Activated naive CD8-positive, alpha-beta T cell treated with anti-CD3 and anti-CD28 coated beads, Interleukin-2, amount 10 ng/mL, durations not matched to agents 7 days and 5 days (primary cell): ENCODE measurements at regions not wholly inside any gene's neighbourhood (a gene's known extent, or its start where the extent isn't known, plus 50 kb on each side); places are given as distances from the start of the nearest gene placed in this dataset.

ENCODE experiments used
- ATAC-seq: fragments of 150-1000 bp; cut with Tn5 transposase; one replicate; pipeline ENCODE4 v1.10.0; 2021; ENCODE audit warnings: low read depth, moderate library complexity
- POLR2A ChIA-PET: fragments of 350-600 bp; sonication (Branson Sonifier 250); formaldehyde crosslinking; loops from one replicate; lab custom pipeline; 2021; ENCODE audit warnings: antibody characterized with exemption; lab: Charles Lee
- DNase-seq: peaks from one replicate; pipeline ENCODE4 v3.0.0; 2021
- H3K27ac Mint-ChIP-seq: one replicate; pipeline ENCODE4 v1.8.0; 2022; ENCODE audit warnings: mild to moderate bottlenecking, mixed read lengths
- H3K27me3 Mint-ChIP-seq: one replicate; pipeline ENCODE4 v1.8.0; 2022; ENCODE audit warnings: mild to moderate bottlenecking, moderate library complexity, mixed read lengths
- H3K36me3 Mint-ChIP-seq: one replicate; pipeline ENCODE4 v1.8.0; 2021; ENCODE audit warnings: mild to moderate bottlenecking, mixed read lengths
- H3K4me1 Mint-ChIP-seq: one replicate; pipeline ENCODE4 v1.8.0; 2021; ENCODE audit warnings: mixed read lengths
- H3K4me3 Mint-ChIP-seq: one replicate; pipeline ENCODE4 v1.8.0; 2022; ENCODE audit warnings: mild to moderate bottlenecking, moderate library complexity, mixed read lengths
- H3K9me3 Mint-ChIP-seq: one replicate; pipeline ENCODE4 v1.8.0; 2021; ENCODE audit warnings: mixed read lengths

DNA sequence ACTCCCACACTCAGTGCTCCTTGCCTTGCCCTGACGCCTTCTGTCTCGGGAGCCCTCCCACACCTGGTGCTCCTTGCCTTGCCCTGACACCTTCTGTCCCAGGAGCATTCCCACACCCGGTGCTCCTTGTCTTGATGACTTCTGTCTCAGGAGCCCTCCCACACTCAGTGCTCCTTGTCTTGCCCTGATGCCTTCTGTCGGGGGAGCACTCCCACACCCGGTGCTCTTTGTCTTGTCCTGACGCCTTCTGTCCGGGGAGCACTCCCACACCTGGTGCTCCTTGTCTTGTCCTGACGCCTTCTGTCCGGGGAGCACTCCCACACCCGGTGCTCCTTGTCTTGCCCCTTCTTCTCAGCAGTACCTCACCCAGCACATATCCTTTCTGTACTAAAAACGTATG lies 207.2 kb upstream of the ADARB2 start:
- Mint-ChIP-seq H3K27ac (no peak overlapping the region), H3K4me1 (peaks cover 12% of the 10 kb centered on the region), H3K36me3 (no peaks in the 10 kb centered on the region), H3K27me3 (no peaks in the 10 kb centered on the region), H3K9me3 (no peaks in the 10 kb centered on the region), H3K4me3 (no peak overlapping the region)
- no peak for ATAC-seq
- POLR2A ChIA-PET: no interaction called here
- no peak for DNase-seq

- Mint-ChIP-seq H3K27ac (peak overlapping the region; percentile 24), H3K4me1 (peaks cover 18% of the 10 kb centered on the region), H3K9me3 (no peaks in the 10 kb centered on the region), H3K27me3 (no peaks in the 10 kb centered on the region), H3K36me3 (no peaks in the 10 kb centered on the region), H3K4me3 (no peak overlapping the region)
- POLR2A ChIA-PET: no interaction called here
- DNase-seq (no peak), ATAC-seq (no peak)
Observed at GRCh38 chr10:1942478-1942877, 205.2 kb upstream of the ADARB2 start.

GRCh38 chr10:1939016-1939415 lies 201.7 kb upstream of the ADARB2 start:
- no peak for DNase-seq
- H3K27ac Mint-ChIP-seq: peak overlapping the region; percentile 96

GRCh38 chr10:1938317-1938716 lies 201.0 kb upstream of the ADARB2 start:
- DNase-seq (no peak), ATAC-seq (peak; percentile 69)
- H3K4me1 Mint-ChIP-seq: peaks cover 17% of the 10 kb centered on the region
- H3K27ac Mint-ChIP-seq: peak overlapping the region; percentile 96
- H3K9me3 Mint-ChIP-seq: no peaks in the 10 kb centered on the region
- H3K27me3 Mint-ChIP-seq: no peaks in the 10 kb centered on the region
- peak overlapping the region; percentile 56 for H3K4me3 Mint-ChIP-seq
- no peaks in the 10 kb centered on the region for H3K36me3 Mint-ChIP-seq
- POLR2A ChIA-PET: no interaction called here

More at GRCh38 chr10:1939016-1939415, 201.7 kb upstream of the ADARB2 start:
- peak overlapping the region; percentile 76 for H3K4me3 Mint-ChIP-seq
- H3K36me3 Mint-ChIP-seq: no peaks in the 10 kb centered on the region
- POLR2A ChIA-PET: no interaction called here
- no peaks in the 10 kb centered on the region for H3K27me3 Mint-ChIP-seq
- no peaks in the 10 kb centered on the region for H3K9me3 Mint-ChIP-seq
- ATAC-seq: peak; percentile 36
- H3K4me1 Mint-ChIP-seq: peaks cover 18% of the 10 kb centered on the region

DNA sequence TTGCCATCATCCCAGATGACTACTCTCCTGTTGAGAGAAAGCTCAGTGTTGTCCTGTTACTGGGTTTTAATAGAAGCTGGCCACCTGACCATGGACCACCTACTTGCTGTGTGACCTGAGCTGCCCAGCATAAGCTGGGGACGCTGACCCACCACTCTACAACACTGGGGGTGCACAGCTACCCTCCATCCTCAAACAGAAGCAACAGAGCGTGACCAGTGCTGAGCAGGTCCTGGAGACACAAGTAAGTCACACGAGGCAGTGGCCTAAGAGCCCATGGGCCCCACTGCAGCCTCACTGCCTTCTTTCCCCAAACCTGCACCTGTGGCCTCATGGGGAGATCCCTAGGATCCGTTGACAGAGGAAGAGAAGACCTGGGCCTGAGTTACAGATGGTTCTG lies 198.6 kb upstream of the ADARB2 start:
- Mint-ChIP-seq H3K27me3 (no peaks in the 10 kb centered on the region), H3K36me3 (no peaks in the 10 kb centered on the region), H3K4me3 (no peak overlapping the region), H3K27ac (no peak overlapping the region), H3K9me3 (no peaks in the 10 kb centered on the region), H3K4me1 (peaks cover 18% of the 10 kb centered on the region)
- no peak for ATAC-seq
- no peak for DNase-seq
- POLR2A ChIA-PET: no interaction called here

DNA sequence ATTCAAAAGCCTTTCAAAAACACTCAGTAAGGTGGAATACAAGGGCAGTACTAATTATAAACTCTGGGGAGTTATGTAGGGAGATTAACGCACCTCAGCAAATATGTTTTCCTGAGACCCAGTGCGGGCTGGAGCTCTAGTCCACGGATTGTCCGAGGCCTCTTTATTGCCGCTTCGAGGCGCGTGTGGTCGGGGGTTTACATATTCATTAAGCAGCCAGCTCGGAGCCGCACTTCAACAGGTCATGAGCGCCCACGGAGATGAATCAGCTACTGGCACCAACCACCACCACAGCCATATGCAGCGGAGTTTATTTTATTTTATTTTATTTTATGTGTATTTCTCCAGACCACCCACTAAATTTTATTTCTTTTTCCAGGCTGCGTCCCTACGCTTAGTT lies 195.9 kb upstream of the ADARB2 start:
- peak overlapping the region; percentile 47 for H3K4me3 Mint-ChIP-seq
- ATAC-seq: no peak
- POLR2A ChIA-PET: no interaction called here
- no peak for DNase-seq
- no peaks in the 10 kb centered on the region for H3K36me3 Mint-ChIP-seq
- H3K4me1 Mint-ChIP-seq: peaks cover 11% of the 10 kb centered on the region
- H3K27me3 Mint-ChIP-seq: no peaks in the 10 kb centered on the region
- no peak overlapping the region for H3K27ac Mint-ChIP-seq
- H3K9me3 Mint-ChIP-seq: no peaks in the 10 kb centered on the region

GRCh38 chr10:1932692-1933094 lies 195.4 kb upstream of the ADARB2 start:
- ATAC-seq: no peak

GRCh38 chr10:1928606-1929005 lies 191.3 kb upstream of the ADARB2 start:
- Mint-ChIP-seq H3K4me1 (peaks cover 11% of the 10 kb centered on the region), H3K27me3 (no peaks in the 10 kb centered on the region), H3K9me3 (no peaks in the 10 kb centered on the region), H3K36me3 (no peaks in the 10 kb centered on the region), H3K4me3 (no peak overlapping the region), H3K27ac (no peak overlapping the region)
- POLR2A ChIA-PET: no interaction called here
- DNase-seq (no peak), ATAC-seq (no peak)

More at GRCh38 chr10:1932692-1933094, 195.4 kb upstream of the ADARB2 start:
- Mint-ChIP-seq H3K27me3 (no peaks in the 10 kb centered on the region), H3K9me3 (no peaks in the 10 kb centered on the region), H3K4me3 (peak overlapping the region; percentile 47), H3K27ac (no peak overlapping the region), H3K4me1 (peaks cover 11% of the 10 kb centered on the region), H3K36me3 (no peaks in the 10 kb centered on the region)
- DNase-seq: no peak
- POLR2A ChIA-PET: no interaction called here

DNA sequence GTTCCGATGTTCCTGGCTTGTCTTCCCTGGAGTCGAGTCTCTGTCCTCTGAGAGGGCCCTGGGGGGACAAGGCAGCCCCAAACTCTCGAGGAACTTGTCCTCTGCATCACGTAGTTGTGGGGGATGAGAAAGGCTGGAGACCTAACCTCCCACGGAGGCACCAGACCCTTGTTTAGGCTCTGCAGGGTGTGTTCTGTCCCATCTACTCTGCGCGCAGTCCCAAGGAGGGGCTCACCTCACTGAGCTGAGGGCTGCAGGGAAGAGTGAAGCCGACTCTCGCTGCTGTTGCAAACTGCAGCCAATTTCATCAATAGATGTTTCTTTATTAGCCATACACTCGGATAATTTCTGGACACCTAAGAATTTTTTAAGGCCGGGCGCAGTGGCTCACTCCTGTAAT lies 186.7 kb upstream of the ADARB2 start:
- POLR2A ChIA-PET: no interaction called here
- H3K9me3 Mint-ChIP-seq: no peaks in the 10 kb centered on the region
- H3K27me3 Mint-ChIP-seq: no peaks in the 10 kb centered on the region
- H3K27ac Mint-ChIP-seq: no peak overlapping the region
- ATAC-seq: no peak
- no peak overlapping the region for H3K4me3 Mint-ChIP-seq
- no peaks in the 10 kb centered on the region for H3K36me3 Mint-ChIP-seq
- no peaks in the 10 kb centered on the region for H3K4me1 Mint-ChIP-seq
- DNase-seq: no peak

DNA sequence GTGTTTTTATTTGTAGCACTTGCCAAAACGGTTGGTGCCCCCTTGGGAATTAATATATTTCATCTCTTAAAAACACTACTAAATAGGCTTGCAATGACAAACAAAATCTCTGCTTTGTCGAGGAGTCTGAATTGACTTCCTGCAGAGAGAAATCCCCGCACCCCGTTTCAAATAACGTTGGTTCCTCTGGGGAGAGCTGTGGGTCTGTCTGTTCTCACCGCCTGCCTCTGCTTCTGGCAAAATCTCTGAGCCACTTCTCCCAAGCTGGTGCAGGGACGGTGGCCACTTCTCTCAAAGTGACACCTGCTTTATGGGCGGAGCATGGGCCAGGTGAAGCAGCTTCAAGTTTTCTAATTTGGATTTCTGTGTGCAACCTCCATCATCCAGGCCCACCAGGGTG lies 186.3 kb upstream of the ADARB2 start:
- Mint-ChIP-seq H3K27me3 (no peaks in the 10 kb centered on the region), H3K9me3 (no peaks in the 10 kb centered on the region), H3K4me1 (no peaks in the 10 kb centered on the region), H3K4me3 (no peak overlapping the region), H3K27ac (no peak overlapping the region), H3K36me3 (no peaks in the 10 kb centered on the region)
- no peak for DNase-seq
- POLR2A ChIA-PET: no interaction called here
- no peak for ATAC-seq

DNA sequence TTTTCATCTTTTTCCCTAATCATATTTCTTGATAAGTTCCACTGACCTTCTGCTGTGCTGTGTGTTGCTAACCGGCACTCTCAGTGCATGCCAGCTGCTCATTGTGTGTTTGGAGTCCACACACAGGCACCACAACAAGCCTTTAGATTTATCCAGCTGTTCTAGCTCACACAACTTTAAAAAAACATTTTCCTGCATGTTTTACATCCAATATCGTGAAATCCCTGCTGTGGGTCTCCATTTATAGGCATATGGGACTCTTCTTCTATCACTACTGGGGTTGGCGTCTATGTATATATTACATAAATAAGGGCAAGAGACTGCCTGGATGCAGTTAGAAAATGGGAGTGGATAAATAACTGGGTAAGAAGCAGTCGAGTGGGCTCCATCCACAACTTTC lies 183.6 kb upstream of the ADARB2 start:
- POLR2A ChIA-PET: no interaction called here
- no peak for DNase-seq
- H3K9me3 Mint-ChIP-seq: no peaks in the 10 kb centered on the region
- H3K27me3 Mint-ChIP-seq: peaks cover 2% of the 10 kb centered on the region
- H3K36me3 Mint-ChIP-seq: no peaks in the 10 kb centered on the region
- no peak overlapping the region for H3K27ac Mint-ChIP-seq
- ATAC-seq: no peak
- no peaks in the 10 kb centered on the region for H3K4me1 Mint-ChIP-seq
- no peak overlapping the region for H3K4me3 Mint-ChIP-seq

GRCh38 chr10:1920127-1920526 lies 182.8 kb upstream of the ADARB2 start:
- Mint-ChIP-seq H3K27ac (no peak overlapping the region), H3K4me1 (no peaks in the 10 kb centered on the region), H3K4me3 (no peak overlapping the region), H3K36me3 (no peaks in the 10 kb centered on the region), H3K9me3 (no peaks in the 10 kb centered on the region), H3K27me3 (peaks cover 2% of the 10 kb centered on the region)
- POLR2A ChIA-PET: no interaction called here
- DNase-seq (no peak), ATAC-seq (no peak)

GRCh38 chr10:1911771-1912170 lies 174.4 kb upstream of the ADARB2 start:
- POLR2A ChIA-PET: no interaction called here
- DNase-seq: no peak
- Mint-ChIP-seq H3K4me3 (no peak overlapping the region), H3K36me3 (no peaks in the 10 kb centered on the region), H3K27ac (no peak overlapping the region), H3K9me3 (no peaks in the 10 kb centered on the region), H3K4me1 (no peaks in the 10 kb centered on the region), H3K27me3 (peaks cover 1% of the 10 kb centered on the region)
- ATAC-seq: no peak

GRCh38 chr10:1903982-1904381 lies 166.7 kb upstream of the ADARB2 start:
- Mint-ChIP-seq H3K4me1 (no peaks in the 10 kb centered on the region), H3K27me3 (peaks cover 1% of the 10 kb centered on the region), H3K27ac (no peak overlapping the region), H3K4me3 (no peak overlapping the region), H3K9me3 (peaks cover 4% of the 10 kb centered on the region), H3K36me3 (no peaks in the 10 kb centered on the region)
- DNase-seq (no peak), ATAC-seq (no peak)
- POLR2A ChIA-PET: no interaction called here

DNA sequence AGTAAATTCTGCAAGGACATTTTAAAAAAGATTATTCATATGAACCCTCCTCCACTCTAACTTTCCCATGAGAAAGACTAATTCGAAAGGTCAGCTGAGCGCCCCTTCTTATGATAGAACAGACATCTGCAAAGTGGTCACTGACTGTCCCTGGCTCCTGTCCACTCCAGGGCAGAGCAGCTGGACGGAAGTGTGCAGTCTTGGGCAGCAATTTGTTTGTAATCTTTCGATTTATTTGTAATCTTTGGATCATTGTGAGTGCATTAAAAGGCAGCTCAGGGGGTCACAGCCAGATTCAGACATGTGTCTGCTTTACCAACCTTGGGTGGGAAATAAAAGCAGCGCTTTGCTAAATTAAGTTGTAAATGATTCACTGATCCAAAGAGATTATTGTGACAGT lies 158.8 kb upstream of the ADARB2 start:
- POLR2A ChIA-PET: no interaction called here
- no peaks in the 10 kb centered on the region for H3K4me1 Mint-ChIP-seq
- no peak overlapping the region for H3K4me3 Mint-ChIP-seq
- H3K36me3 Mint-ChIP-seq: no peaks in the 10 kb centered on the region
- H3K9me3 Mint-ChIP-seq: no peaks in the 10 kb centered on the region
- no peaks in the 10 kb centered on the region for H3K27me3 Mint-ChIP-seq
- no peak for DNase-seq
- H3K27ac Mint-ChIP-seq: no peak overlapping the region
- no peak for ATAC-seq
